CD1c-positive myeloid dendritic cell (primary cell): ENCODE measurements at regions not wholly inside any gene's neighbourhood (a gene's known extent, or its start where the extent isn't known, plus 50 kb on each side); places are given as distances from the start of the nearest gene placed in this dataset.
"Not testable (repeated sequence)": the region's sequence is repeated elsewhere in the genome, so short reads cannot be mapped to it uniquely, and the experiment has no call there.

Experiments
- DNase-seq: peaks from one replicate; pipeline ENCODE4 v3.0.0-alpha.2; 2016; ENCODE audit errors: extremely low spot score

- no peak for DNase-seq
Measured at GRCh38 chr16:72598696-72599095, 426.7 kb upstream of the PMFBP1 start.

- no peak for DNase-seq
Measured at GRCh38 chr16:72597938-72598337, 426.0 kb upstream of the PMFBP1 start.

- no peak for DNase-seq
Measured at GRCh38 chr16:72596373-72596772, 424.4 kb upstream of the PMFBP1 start.

- no peak for DNase-seq
Measured at GRCh38 chr16:72590151-72590937, 418.4 kb upstream of the PMFBP1 start.

- DNase-seq = no peak
Measured at GRCh38 chr16:72588551-72588950, 416.6 kb upstream of the PMFBP1 start.

GRCh38 chr16:72578061-72578460 is 406.1 kb upstream of the PMFBP1 start:
- DNase-seq = not testable (repeated sequence)

- no peak for DNase-seq
Measured at GRCh38 chr16:72576189-72576588, 404.2 kb upstream of the PMFBP1 start.

GRCh38 chr16:72569677-72570076 is 397.7 kb upstream of the PMFBP1 start:
- DNase-seq = no peak

GRCh38 chr16:72568502-72568901 is 396.5 kb upstream of the PMFBP1 start:
- DNase-seq = no peak

- DNase-seq = no peak
Measured at GRCh38 chr16:72566174-72566573, 394.2 kb upstream of the PMFBP1 start.

- no peak for DNase-seq
Measured at GRCh38 chr16:72565106-72565505, 393.2 kb upstream of the PMFBP1 start.

GRCh38 chr16:72560617-72561016 is 388.7 kb upstream of the PMFBP1 start:
- DNase-seq = no peak

- no peak for DNase-seq
Measured at GRCh38 chr16:72558501-72558900, 386.5 kb upstream of the PMFBP1 start.

- DNase-seq = no peak
Measured at GRCh38 chr16:72554935-72555334, 383.0 kb upstream of the PMFBP1 start.

GRCh38 chr16:72552654-72553053 is 380.7 kb upstream of the PMFBP1 start:
- no peak for DNase-seq

GRCh38 chr16:72551649-72552048 is 379.7 kb upstream of the PMFBP1 start:
- DNase-seq = no peak

- no peak for DNase-seq
Measured at GRCh38 chr16:72549878-72550277, 377.9 kb upstream of the PMFBP1 start.

GRCh38 chr16:72542102-72542501 is 370.1 kb upstream of the PMFBP1 start:
- DNase-seq = no peak

GRCh38 chr16:72537664-72538063 is 365.7 kb upstream of the PMFBP1 start:
- DNase-seq = no peak

- DNase-seq = no peak
Measured at GRCh38 chr16:72536723-72537435, 364.9 kb upstream of the PMFBP1 start.

- no peak for DNase-seq
Measured at GRCh38 chr16:72532906-72533410, 361.0 kb upstream of the PMFBP1 start.

GRCh38 chr16:72530434-72530833 is 358.5 kb upstream of the PMFBP1 start:
- no peak for DNase-seq

GRCh38 chr16:72523087-72523486 is 351.1 kb upstream of the PMFBP1 start:
- no peak for DNase-seq
